ENCODE measurements at regions not wholly inside any gene's neighbourhood (a gene's known extent, or its start where the extent isn't known, plus 50 kb on each side); places are given as distances from the start of the nearest gene placed in this dataset.
"Not testable (repeated sequence)": the region's sequence is repeated elsewhere in the genome, so short reads cannot be mapped to it uniquely, and the experiment has no call there.

- Mint-ChIP-seq H3K36me3 (ENCODE audit: low read depth) (no peaks in the 10 kb centered on the region), H3K4me1 (no peaks in the 10 kb centered on the region), H3K9me3 (peaks cover 4% of the 10 kb centered on the region), H3K27me3 (no peaks in the 10 kb centered on the region), H3K27ac (no peak overlapping the region), H3K4me3 (no peak overlapping the region)
- ATAC-seq (no peak), DNase-seq (no peak)
These were observed 105.5 kb upstream of the RGPD4 start for GRCh38 chr2:107721178-107721577.

- Mint-ChIP-seq H3K36me3 (ENCODE audit: low read depth) (no peaks in the 10 kb centered on the region), H3K27ac (no peak overlapping the region), H3K4me1 (no peaks in the 10 kb centered on the region), H3K9me3 (peaks cover 4% of the 10 kb centered on the region), H3K27me3 (no peaks in the 10 kb centered on the region), H3K4me3 (no peak overlapping the region)
- DNase-seq, result no peak
- ATAC-seq, result no peak
These were observed 105.1 kb upstream of the RGPD4 start for GRCh38 chr2:107721586-107721985.

- not testable (repeated sequence) for H3K36me3 Mint-ChIP-seq (ENCODE audit: low read depth); DNase-seq; ATAC-seq; H3K4me1 Mint-ChIP-seq; H3K27me3 Mint-ChIP-seq; H3K27ac Mint-ChIP-seq; H3K4me3 Mint-ChIP-seq; H3K9me3 Mint-ChIP-seq
These were observed 100.9 kb upstream of the RGPD4 start for GRCh38 chr2:107725824-107726223.

- H3K4me3 Mint-ChIP-seq, result no peak overlapping the region
- H3K27me3 Mint-ChIP-seq, result no peaks in the 10 kb centered on the region
- H3K27ac Mint-ChIP-seq, result no peak overlapping the region
These were observed 99.4 kb upstream of the RGPD4 start for GRCh38 chr2:107727318-107727717.

GRCh38 chr2:107728586-107728985 lies 98.1 kb upstream of the RGPD4 start:
- H3K4me3 Mint-ChIP-seq, result no peak overlapping the region
- no peak for DNase-seq
- no peak for ATAC-seq
- no peaks in the 10 kb centered on the region for H3K27me3 Mint-ChIP-seq
- H3K9me3 Mint-ChIP-seq, result peaks cover 4% of the 10 kb centered on the region
- no peaks in the 10 kb centered on the region for H3K4me1 Mint-ChIP-seq
- no peak overlapping the region for H3K27ac Mint-ChIP-seq
- no peaks in the 10 kb centered on the region for H3K36me3 Mint-ChIP-seq (ENCODE audit: low read depth)

More at GRCh38 chr2:107727318-107727717, 99.4 kb upstream of the RGPD4 start:
- ATAC-seq, result no peak
- peaks cover 4% of the 10 kb centered on the region for H3K9me3 Mint-ChIP-seq
- no peaks in the 10 kb centered on the region for H3K36me3 Mint-ChIP-seq (ENCODE audit: low read depth)
- no peaks in the 10 kb centered on the region for H3K4me1 Mint-ChIP-seq
- no peak for DNase-seq

GRCh38 chr2:107729440-107729839 lies 97.3 kb upstream of the RGPD4 start:
- H3K27ac Mint-ChIP-seq, result no peak overlapping the region
- ATAC-seq (no peak), DNase-seq (no peak)
- peaks cover 4% of the 10 kb centered on the region for H3K9me3 Mint-ChIP-seq
- no peaks in the 10 kb centered on the region for H3K27me3 Mint-ChIP-seq
- H3K36me3 Mint-ChIP-seq (ENCODE audit: low read depth), result no peaks in the 10 kb centered on the region
- H3K4me3 Mint-ChIP-seq, result no peak overlapping the region
- H3K4me1 Mint-ChIP-seq, result no peaks in the 10 kb centered on the region

- ATAC-seq (no peak), DNase-seq (no peak)
- H3K27ac Mint-ChIP-seq, result no peak overlapping the region
- H3K36me3 Mint-ChIP-seq (ENCODE audit: low read depth), result no peaks in the 10 kb centered on the region
- no peaks in the 10 kb centered on the region for H3K9me3 Mint-ChIP-seq
- no peaks in the 10 kb centered on the region for H3K4me1 Mint-ChIP-seq
- H3K4me3 Mint-ChIP-seq, result no peak overlapping the region
- H3K27me3 Mint-ChIP-seq, result no peaks in the 10 kb centered on the region
These were observed 95.8 kb upstream of the RGPD4 start for GRCh38 chr2:107730898-107731297.

- Mint-ChIP-seq H3K4me3 (no peak overlapping the region), H3K27me3 (no peaks in the 10 kb centered on the region), H3K27ac (no peak overlapping the region), H3K9me3 (no peaks in the 10 kb centered on the region), H3K4me1 (no peaks in the 10 kb centered on the region), H3K36me3 (ENCODE audit: low read depth) (no peaks in the 10 kb centered on the region)
- no peak for ATAC-seq
- no peak for DNase-seq
These were observed 95.3 kb upstream of the RGPD4 start for GRCh38 chr2:107731435-107731834.

GRCh38 chr2:107735201-107735600 lies 91.5 kb upstream of the RGPD4 start:
- DNase-seq (no peak), ATAC-seq (no peak)
- Mint-ChIP-seq H3K27me3 (no peaks in the 10 kb centered on the region), H3K4me3 (no peak overlapping the region), H3K36me3 (ENCODE audit: low read depth) (no peaks in the 10 kb centered on the region), H3K9me3 (no peaks in the 10 kb centered on the region), H3K27ac (no peak overlapping the region), H3K4me1 (no peaks in the 10 kb centered on the region)

- no peaks in the 10 kb centered on the region for H3K4me1 Mint-ChIP-seq
- no peak overlapping the region for H3K4me3 Mint-ChIP-seq
- no peaks in the 10 kb centered on the region for H3K36me3 Mint-ChIP-seq (ENCODE audit: low read depth)
- ATAC-seq (no peak), DNase-seq (no peak)
- H3K27ac Mint-ChIP-seq, result no peak overlapping the region
- no peaks in the 10 kb centered on the region for H3K27me3 Mint-ChIP-seq
- no peaks in the 10 kb centered on the region for H3K9me3 Mint-ChIP-seq
These were observed 88.9 kb upstream of the RGPD4 start for GRCh38 chr2:107737756-107738155.

GRCh38 chr2:107738266-107738665 lies 88.4 kb upstream of the RGPD4 start:
- H3K4me3 Mint-ChIP-seq, result no peak overlapping the region
- no peaks in the 10 kb centered on the region for H3K27me3 Mint-ChIP-seq
- DNase-seq (no peak), ATAC-seq (no peak)
- H3K4me1 Mint-ChIP-seq, result no peaks in the 10 kb centered on the region
- no peaks in the 10 kb centered on the region for H3K36me3 Mint-ChIP-seq (ENCODE audit: low read depth)
- no peaks in the 10 kb centered on the region for H3K9me3 Mint-ChIP-seq
- H3K27ac Mint-ChIP-seq, result no peak overlapping the region

- no peak overlapping the region for H3K27ac Mint-ChIP-seq
- no peak for DNase-seq
- H3K4me3 Mint-ChIP-seq, result no peak overlapping the region
- H3K4me1 Mint-ChIP-seq, result no peaks in the 10 kb centered on the region
- ATAC-seq, result no peak
- H3K27me3 Mint-ChIP-seq, result no peaks in the 10 kb centered on the region
- H3K9me3 Mint-ChIP-seq, result no peaks in the 10 kb centered on the region
- H3K36me3 Mint-ChIP-seq (ENCODE audit: low read depth), result no peaks in the 10 kb centered on the region
These were observed 86.4 kb upstream of the RGPD4 start for GRCh38 chr2:107740300-107740699.

GRCh38 chr2:107742460-107743027 lies 84.1 kb upstream of the RGPD4 start:
- ATAC-seq, result no peak
- no peaks in the 10 kb centered on the region for H3K27me3 Mint-ChIP-seq
- H3K4me1 Mint-ChIP-seq, result no peaks in the 10 kb centered on the region
- no peak overlapping the region for H3K4me3 Mint-ChIP-seq
- H3K9me3 Mint-ChIP-seq, result no peaks in the 10 kb centered on the region
- DNase-seq, result no peak
- no peaks in the 10 kb centered on the region for H3K36me3 Mint-ChIP-seq (ENCODE audit: low read depth)
- no peak overlapping the region for H3K27ac Mint-ChIP-seq

GRCh38 chr2:107743274-107743673 lies 83.4 kb upstream of the RGPD4 start:
- ATAC-seq (no peak), DNase-seq (no peak)
- Mint-ChIP-seq H3K9me3 (no peaks in the 10 kb centered on the region), H3K27me3 (no peaks in the 10 kb centered on the region), H3K36me3 (ENCODE audit: low read depth) (no peaks in the 10 kb centered on the region), H3K4me3 (no peak overlapping the region), H3K27ac (no peak overlapping the region), H3K4me1 (no peaks in the 10 kb centered on the region)

- H3K4me1 Mint-ChIP-seq, result no peaks in the 10 kb centered on the region
- H3K36me3 Mint-ChIP-seq (ENCODE audit: low read depth), result no peaks in the 10 kb centered on the region
- no peak overlapping the region for H3K4me3 Mint-ChIP-seq
- H3K27ac Mint-ChIP-seq, result no peak overlapping the region
- ATAC-seq (no peak), DNase-seq (no peak)
- no peaks in the 10 kb centered on the region for H3K9me3 Mint-ChIP-seq
- H3K27me3 Mint-ChIP-seq, result no peaks in the 10 kb centered on the region
These were observed 81.6 kb upstream of the RGPD4 start for GRCh38 chr2:107745100-107745499.

GRCh38 chr2:107746552-107747198 lies 80.0 kb upstream of the RGPD4 start:
- ATAC-seq; H3K27me3 Mint-ChIP-seq; H3K4me3 Mint-ChIP-seq; DNase-seq; H3K4me1 Mint-ChIP-seq; H3K36me3 Mint-ChIP-seq (ENCODE audit: low read depth); H3K27ac Mint-ChIP-seq; H3K9me3 Mint-ChIP-seq: not testable (repeated sequence)

All from activated naive CD8-positive, alpha-beta T cell treated with anti-CD3 and anti-CD28 coated beads, Interleukin-2, amount 50 U/mL, for 24 hours (primary cell).